ENCODE measurements at regions not wholly inside any gene's neighbourhood (a gene's known extent, or its start where the extent isn't known, plus 50 kb on each side); places are given as distances from the start of the nearest gene placed in this dataset.

DNA sequence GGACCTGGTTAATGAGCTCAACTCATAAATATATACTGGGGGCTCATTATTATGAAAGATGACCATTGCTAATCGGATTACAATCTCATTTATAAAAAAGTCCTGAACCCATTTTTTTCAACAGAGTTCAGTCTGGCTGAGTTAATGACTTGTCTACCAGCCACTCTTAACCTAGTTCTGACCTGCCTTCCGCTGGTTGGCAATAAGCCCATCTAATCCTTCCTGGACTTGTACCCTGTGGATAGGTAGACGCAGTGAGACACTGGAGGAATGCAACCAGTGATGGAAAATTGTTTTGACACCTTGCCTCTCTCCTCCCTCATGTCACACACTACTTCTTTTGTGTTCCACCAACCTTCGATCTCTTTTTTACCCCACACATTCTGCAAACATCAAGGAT is 279.9 kb downstream of the FOXO1 start:
- H3K36me3 ChIP-seq: no peaks in the 10 kb centered on the region
- H3K9me3 ChIP-seq (ENCODE audit: low read depth): no peaks in the 10 kb centered on the region
- no peaks in the 10 kb centered on the region for H4K20me1 ChIP-seq (ENCODE audit: low read depth)
- Mint-ChIP-seq H3K27ac (no peak overlapping the region), H3K9me3 (peaks cover 2% of the 10 kb centered on the region), H3K36me3 (no peaks in the 10 kb centered on the region), H3K4me3 (no peak overlapping the region), H3K27me3 (ENCODE audit: insufficient read depth, low read depth) (peaks cover 4% of the 10 kb centered on the region), H3K4me1 (peaks cover 57% of the 10 kb centered on the region)
- H3K9ac ChIP-seq: no peak overlapping the region
- H3K79me2 ChIP-seq (ENCODE audit: low read depth): no peaks in the 10 kb centered on the region
- TF ChIP-seq, protein P1, sequence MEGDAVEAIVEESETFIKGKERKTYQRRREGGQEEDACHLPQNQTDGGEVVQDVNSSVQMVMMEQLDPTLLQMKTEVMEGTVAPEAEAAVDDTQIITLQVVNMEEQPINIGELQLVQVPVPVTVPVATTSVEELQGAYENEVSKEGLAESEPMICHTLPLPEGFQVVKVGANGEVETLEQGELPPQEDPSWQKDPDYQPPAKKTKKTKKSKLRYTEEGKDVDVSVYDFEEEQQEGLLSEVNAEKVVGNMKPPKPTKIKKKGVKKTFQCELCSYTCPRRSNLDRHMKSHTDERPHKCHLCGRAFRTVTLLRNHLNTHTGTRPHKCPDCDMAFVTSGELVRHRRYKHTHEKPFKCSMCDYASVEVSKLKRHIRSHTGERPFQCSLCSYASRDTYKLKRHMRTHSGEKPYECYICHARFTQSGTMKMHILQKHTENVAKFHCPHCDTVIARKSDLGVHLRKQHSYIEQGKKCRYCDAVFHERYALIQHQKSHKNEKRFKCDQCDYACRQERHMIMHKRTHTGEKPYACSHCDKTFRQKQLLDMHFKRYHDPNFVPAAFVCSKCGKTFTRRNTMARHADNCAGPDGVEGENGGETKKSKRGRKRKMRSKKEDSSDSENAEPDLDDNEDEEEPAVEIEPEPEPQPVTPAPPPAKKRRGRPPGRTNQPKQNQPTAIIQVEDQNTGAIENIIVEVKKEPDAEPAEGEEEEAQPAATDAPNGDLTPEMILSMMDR (IDR thresholded peaks at IDR 0.05): no peak
- TF ChIP-seq EZH2phosphoT487 (IDR thresholded peaks at IDR 0.05): no peak
- no peak for TF ChIP-seq EZH2 (IDR thresholded peaks at IDR 0.05)
- no peak overlapping the region for H3K4me3 ChIP-seq
- DNase-seq (ENCODE audit: low spot score): no peak
- H3F3A ChIP-seq (ENCODE audit: low read depth): peaks cover 25% of the 10 kb centered on the region
- H3K4me1 ChIP-seq: peaks cover 35% of the 10 kb centered on the region
- no peak overlapping the region for H2AFZ ChIP-seq (replicated peaks)
- no peak overlapping the region for H3K27ac ChIP-seq
- no peak overlapping the region for H3K4me2 ChIP-seq
- H3K27me3 ChIP-seq: no peaks in the 10 kb centered on the region

GRCh38 chr13:40387775-40388174 is 278.7 kb downstream of the FOXO1 start:
- Histone ChIP-seq H3F3A (ENCODE audit: low read depth) (peaks cover 25% of the 10 kb centered on the region), H3K4me2 (no peak overlapping the region), H3K9ac (no peak overlapping the region), H3K79me2 (ENCODE audit: low read depth) (no peaks in the 10 kb centered on the region), H3K4me3 (no peak overlapping the region), H3K4me1 (peaks cover 38% of the 10 kb centered on the region), H4K20me1 (ENCODE audit: low read depth) (no peaks in the 10 kb centered on the region), H2AFZ (replicated peaks) (no peak overlapping the region), H3K27ac (no peak overlapping the region), H3K27me3 (no peaks in the 10 kb centered on the region), H3K36me3 (no peaks in the 10 kb centered on the region), H3K9me3 (ENCODE audit: low read depth) (no peaks in the 10 kb centered on the region)
- peak overlapping the region; percentile 3 for H3K27ac Mint-ChIP-seq
- no peaks in the 10 kb centered on the region for H3K36me3 Mint-ChIP-seq
- no peak overlapping the region for H3K4me3 Mint-ChIP-seq
- no peaks in the 10 kb centered on the region for H3K9me3 Mint-ChIP-seq
- H3K27me3 Mint-ChIP-seq (ENCODE audit: insufficient read depth, low read depth): peaks cover 4% of the 10 kb centered on the region
- peaks cover 64% of the 10 kb centered on the region for H3K4me1 Mint-ChIP-seq
- TF ChIP-seq EZH2 (IDR thresholded peaks at IDR 0.05) (no peak), EZH2phosphoT487 (IDR thresholded peaks at IDR 0.05) (no peak)
- TF ChIP-seq, protein P1 (IDR thresholded peaks at IDR 0.05): no peak
- no peak for DNase-seq (ENCODE audit: low spot score)

DNA sequence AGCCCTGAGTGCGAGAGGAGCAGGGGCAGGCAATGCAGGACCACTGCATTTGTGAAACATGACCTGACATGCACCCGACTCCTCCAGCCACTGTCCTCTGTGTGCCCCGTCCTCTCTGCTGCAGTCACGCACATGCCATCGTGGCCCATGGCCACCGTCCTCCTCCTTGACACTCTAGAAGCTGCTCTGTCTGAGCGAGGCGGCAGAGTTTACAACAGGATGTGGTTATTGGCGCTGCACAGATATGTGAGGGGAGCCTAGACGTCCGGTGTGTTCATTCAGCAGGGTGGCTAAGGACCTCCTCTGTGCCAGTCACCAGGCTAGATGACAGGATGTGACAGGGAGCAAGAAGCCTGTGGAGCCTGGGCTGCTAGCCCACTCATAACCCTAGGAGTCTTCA is 277.8 kb downstream of the FOXO1 start:
- Mint-ChIP-seq H3K4me3 (peak overlapping the region; percentile 55), H3K36me3 (no peaks in the 10 kb centered on the region), H3K4me1 (peaks cover 60% of the 10 kb centered on the region), H3K27me3 (ENCODE audit: insufficient read depth, low read depth) (peaks cover 4% of the 10 kb centered on the region), H3K9me3 (no peaks in the 10 kb centered on the region), H3K27ac (peak overlapping the region; percentile 91)
- no peaks in the 10 kb centered on the region for H3K27me3 ChIP-seq
- no peak overlapping the region for H3K27ac ChIP-seq
- H3K4me3 ChIP-seq: no peak overlapping the region
- H4K20me1 ChIP-seq (ENCODE audit: low read depth): no peaks in the 10 kb centered on the region
- H3K36me3 ChIP-seq: no peaks in the 10 kb centered on the region
- no peaks in the 10 kb centered on the region for H3K79me2 ChIP-seq (ENCODE audit: low read depth)
- H3K4me2 ChIP-seq: no peak overlapping the region
- peaks cover 25% of the 10 kb centered on the region for H3F3A ChIP-seq (ENCODE audit: low read depth)
- TF ChIP-seq EZH2phosphoT487 (IDR thresholded peaks at IDR 0.05) (no peak), EZH2 (IDR thresholded peaks at IDR 0.05) (no peak)
- TF ChIP-seq, protein P1 (IDR thresholded peaks at IDR 0.05): no peak
- H2AFZ ChIP-seq (replicated peaks): no peak overlapping the region
- no peaks in the 10 kb centered on the region for H3K9me3 ChIP-seq (ENCODE audit: low read depth)
- DNase-seq (ENCODE audit: low spot score): no peak
- H3K4me1 ChIP-seq: peaks cover 33% of the 10 kb centered on the region
- no peak overlapping the region for H3K9ac ChIP-seq
